ENCODE measurements at regions not wholly inside any gene's neighbourhood (a gene's known extent, or its start where the extent isn't known, plus 50 kb on each side); places are given as distances from the start of the nearest gene placed in this dataset.

- TF ChIP-seq HMGXB3 (CRISPR knock-in tag; IDR thresholded peaks at IDR 0.05; ENCODE audit: borderline replicate concordance) (no peak), NPAS2 (CRISPR knock-in tag; IDR thresholded peaks at IDR 0.05; ENCODE audit: borderline replicate concordance) (no peak), ZNF577 (CRISPR knock-in tag; IDR thresholded peaks at IDR 0.05; ENCODE audit: borderline replicate concordance, low read depth) (no peak), ZIK1 (CRISPR knock-in tag; IDR thresholded peaks at IDR 0.05; ENCODE audit: borderline replicate concordance, low read depth) (no peak)
These were observed 61.2 kb upstream of the MFGE8 start (continued) for GRCh38 chr15:88974392-88974791.

- Histone ChIP-seq H3K27me3 (ENCODE audit: control insufficient read depth in 1 of 2, insufficient read depth in 2 of 2, low read length in 2 of 2) (no peaks in the 10 kb centered on the region), H3K27ac (ENCODE audit: extremely low read length, insufficient read depth, low read length) (no peak overlapping the region), H4K20me1 (ENCODE audit: insufficient read depth, low read length) (no peaks in the 10 kb centered on the region), H3K4me1 (ENCODE audit: insufficient read depth, low read length) (peaks cover 7% of the 10 kb centered on the region; the same call in 1 of the 2 replicates), H3K9ac (ENCODE audit: insufficient read depth, low read depth, low read length) (no peak overlapping the region), H3K36me3 (replicated peaks in 1 of 2; ENCODE audit: control insufficient read depth in 1 of 2, insufficient read depth in 2 of 2, low read length in 2 of 2) (no peaks in the 10 kb centered on the region), H2AFZ (ENCODE audit: low read length) (no peak overlapping the region), H3K4me2 (ENCODE audit: low read depth, low read length) (no peak overlapping the region), H3K4me3 (replicated peaks in 1 of 3; ENCODE audit: insufficient read depth in 1 of 3, low read depth in 2 of 3, low read length in 3 of 3) (no peak overlapping the region), H3K9me3 (ENCODE audit: low read length) (no peaks in the 10 kb centered on the region), H3K79me2 (ENCODE audit: insufficient read depth, low read length) (no peaks in the 10 kb centered on the region)
- intact Hi-C loops (cut with micrococcal nuclease; ENCODE audit: unreplicated experiment) (no loop called here), in situ Hi-C loops (cut with HindIII; ENCODE audit: extremely low pct_ligation_motif_present, low pct_unique_long_range_greater_than_20kb) (no loop called here)
- no TSS peak for BruUV-seq (replicated peaks)
- no peak for FAIRE-seq
- POLR2A ChIA-PET: no interaction called here
- CTCF ChIA-PET (ENCODE audit: low intra/inter-chr PET ratio, low total read pairs): no interaction called here
- DNase-seq (ENCODE audit: low spot score): no peak
- no peak for ATAC-seq
- TF ChIP-seq ZNF770 (CRISPR knock-in tag; IDR thresholded peaks at IDR 0.05) (no peak), MTF1 (CRISPR knock-in tag; IDR thresholded peaks at IDR 0.05) (no peak), AHDC1 (CRISPR knock-in tag; IDR thresholded peaks at IDR 0.05; ENCODE audit: borderline replicate concordance) (no peak), ZSCAN20 (CRISPR knock-in tag; IDR thresholded peaks at IDR 0.05; ENCODE audit: borderline replicate concordance) (no peak), GFI1 (CRISPR knock-in tag; IDR thresholded peaks at IDR 0.05; ENCODE audit: borderline replicate concordance) (no peak), MAFK (conservative IDR thresholded peaks at IDR 0.05 in 1 of 2, IDR thresholded peaks at IDR 0.05 in 1 of 2; ENCODE audit: low read length in 2 of 2) (no peak)
These were observed 62.7 kb upstream of the MFGE8 start for GRCh38 chr15:88975891-88976290.
